Daoy (cell line): ENCODE measurements at regions not wholly inside any gene's neighbourhood (a gene's known extent, or its start where the extent isn't known, plus 50 kb on each side); places are given as distances from the start of the nearest gene placed in this dataset.
"Not testable (repeated sequence)": the region's sequence is repeated elsewhere in the genome, so short reads cannot be mapped to it uniquely, and the experiment has no call there.

Experiments
- DNase-seq: peaks from one replicate; pipeline ENCODE4 v3.0.0-alpha.2; 2015; ENCODE audit warnings: low read depth

DNA sequence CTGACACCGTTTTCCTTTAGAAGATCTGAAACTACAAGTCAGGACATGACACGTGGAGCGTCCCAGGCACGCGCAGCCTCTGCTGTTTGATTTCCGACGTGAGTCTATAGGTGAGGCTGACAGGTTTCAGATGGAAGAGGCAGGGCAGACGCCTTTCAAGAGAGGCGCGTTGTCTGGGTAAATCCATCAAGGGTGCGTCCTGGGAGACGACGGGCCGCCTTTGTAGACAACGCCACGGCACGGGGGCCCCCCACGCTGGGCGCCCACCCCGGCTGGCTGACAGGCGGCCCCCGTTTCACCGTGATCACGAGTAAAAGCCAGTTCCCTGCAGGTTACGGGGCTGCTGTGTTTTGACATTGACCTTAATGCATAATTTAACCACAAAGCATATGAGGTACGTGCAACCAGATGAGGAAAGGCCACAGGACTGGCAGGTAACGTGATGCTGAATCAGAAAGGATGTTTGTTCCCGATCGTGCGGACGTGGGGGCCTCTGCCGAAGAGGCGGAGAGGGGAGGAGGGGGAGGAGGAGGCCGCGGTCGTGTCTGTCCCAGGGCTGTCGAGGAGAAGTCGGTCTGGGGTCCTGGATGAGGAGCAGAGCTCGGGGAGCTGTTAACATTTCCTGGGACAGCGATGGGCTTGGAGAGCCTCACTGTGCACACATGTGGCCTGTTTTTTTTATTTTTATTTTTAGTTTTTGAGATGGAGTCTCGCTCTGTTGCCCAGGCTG lies 51.1 kb upstream of the PPP2R3B start:
- DNase-seq, result no peak

DNA sequence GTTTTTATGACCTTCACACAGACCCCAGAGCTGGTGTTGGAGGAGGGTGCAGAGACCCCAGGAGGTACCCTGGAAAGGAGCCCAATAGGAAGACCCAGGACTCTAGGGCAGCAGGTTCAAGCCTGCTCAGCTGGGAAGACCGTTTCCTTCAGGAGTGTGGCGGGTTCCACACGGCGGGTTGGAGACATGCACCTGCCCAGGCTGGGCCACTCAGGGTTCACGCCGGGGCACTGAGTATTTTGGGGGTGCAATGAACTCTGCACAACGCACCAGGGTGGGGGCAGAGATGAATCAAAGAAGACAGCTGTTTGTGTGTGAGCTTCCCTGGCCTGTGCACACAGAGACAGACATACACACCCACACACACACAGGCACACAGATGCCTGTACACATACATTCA lies 52.5 kb upstream of the PPP2R3B start:
- DNase-seq, result no peak

GRCh38 chrX:439719-440118 lies 53.0 kb upstream of the PPP2R3B start:
- DNase-seq, result no peak

DNA sequence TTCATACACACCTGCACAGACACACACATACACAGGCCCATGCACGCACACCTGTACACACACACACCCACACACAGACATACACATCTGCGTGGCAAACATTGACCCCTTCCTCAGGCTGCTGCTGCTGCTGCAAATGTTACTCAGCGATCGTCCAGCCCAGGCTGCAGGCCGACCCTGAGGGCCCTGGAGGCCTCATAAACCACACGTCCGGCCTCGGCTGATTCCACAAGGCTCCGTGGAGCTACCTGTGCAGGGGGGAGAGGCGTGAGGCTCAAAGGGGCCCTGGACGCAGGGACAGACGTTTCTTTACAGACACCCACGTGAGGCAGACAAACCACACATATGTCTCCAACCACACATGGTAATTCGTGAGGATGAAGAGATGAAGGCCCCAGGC lies 53.9 kb upstream of the PPP2R3B start:
- no peak for DNase-seq

DNA sequence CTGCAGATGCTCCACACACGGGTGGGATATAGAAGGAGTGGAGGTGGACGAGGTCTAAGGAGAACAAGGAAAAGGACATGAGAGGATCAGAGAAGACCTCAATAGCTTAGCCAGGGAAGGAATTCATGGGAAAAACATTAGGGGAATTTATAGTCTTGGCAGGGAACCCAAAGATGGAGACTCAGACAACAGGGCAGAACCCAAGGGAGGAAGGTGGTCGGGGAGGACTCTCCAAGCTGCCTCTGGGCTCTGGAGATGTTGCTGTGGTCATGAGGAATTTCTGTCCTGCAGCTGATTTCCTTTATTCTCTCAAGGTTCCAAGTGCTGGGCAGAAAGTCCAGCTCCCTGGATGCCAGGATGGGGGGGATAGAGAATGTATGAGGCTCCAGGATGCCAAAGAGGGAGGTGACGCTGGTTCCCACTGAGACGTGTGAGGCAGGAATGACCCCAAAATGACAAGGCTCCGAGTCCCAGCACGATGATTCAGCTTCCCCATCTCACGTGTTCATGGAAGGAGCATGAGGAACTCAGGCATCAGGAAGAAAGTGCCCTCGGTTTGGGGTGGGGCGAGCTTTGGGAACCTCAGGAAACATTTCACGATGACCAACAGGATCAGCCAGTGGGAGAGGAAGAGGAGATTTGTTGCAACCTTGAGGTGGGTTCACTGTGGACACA lies 57.0 kb upstream of the PPP2R3B start:
- no peak for DNase-seq

DNA sequence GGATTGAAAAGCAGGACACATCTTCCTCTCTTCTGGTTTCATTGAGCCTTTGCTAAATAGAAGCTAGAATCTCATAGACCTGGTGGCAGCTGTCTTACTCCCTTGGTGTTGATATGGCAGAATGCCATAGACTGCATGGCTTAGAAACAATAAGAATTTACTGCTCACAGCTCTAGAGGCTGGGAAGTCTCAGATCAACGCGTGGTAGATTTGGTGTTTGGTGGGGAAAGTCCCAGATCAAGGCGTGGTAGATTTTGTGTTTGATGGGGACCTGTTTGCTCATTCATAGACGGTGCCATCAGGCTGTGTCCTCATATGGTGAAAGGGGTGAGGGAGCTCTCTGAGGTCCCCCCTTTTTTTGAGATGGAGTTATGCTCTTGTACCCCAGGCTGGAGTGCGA lies 57.6 kb upstream of the PPP2R3B start:
- no peak for DNase-seq

GRCh38 chrX:445727-446126 lies 59.0 kb upstream of the PPP2R3B start:
- no peak for DNase-seq

DNA sequence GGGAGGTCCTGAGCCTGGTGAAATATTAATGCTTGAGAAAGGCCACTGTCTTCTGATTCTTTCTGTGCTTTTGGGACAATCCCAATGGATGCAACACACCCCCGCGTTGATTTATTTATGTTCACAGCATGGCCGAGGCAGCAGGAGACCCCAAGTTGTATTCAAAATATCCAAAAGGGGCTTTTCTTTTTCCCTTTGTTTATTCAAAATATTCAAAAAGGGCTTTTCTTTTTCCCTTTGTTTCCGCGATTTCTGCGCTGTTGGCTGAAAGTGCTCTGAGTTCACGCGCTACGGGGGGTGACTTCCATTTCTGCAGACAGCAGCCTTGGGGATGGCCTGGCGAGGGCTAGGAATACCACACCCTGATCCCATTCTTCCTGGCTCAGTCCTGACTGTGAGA lies 59.5 kb upstream of the PPP2R3B start:
- DNase-seq, result no peak

DNA sequence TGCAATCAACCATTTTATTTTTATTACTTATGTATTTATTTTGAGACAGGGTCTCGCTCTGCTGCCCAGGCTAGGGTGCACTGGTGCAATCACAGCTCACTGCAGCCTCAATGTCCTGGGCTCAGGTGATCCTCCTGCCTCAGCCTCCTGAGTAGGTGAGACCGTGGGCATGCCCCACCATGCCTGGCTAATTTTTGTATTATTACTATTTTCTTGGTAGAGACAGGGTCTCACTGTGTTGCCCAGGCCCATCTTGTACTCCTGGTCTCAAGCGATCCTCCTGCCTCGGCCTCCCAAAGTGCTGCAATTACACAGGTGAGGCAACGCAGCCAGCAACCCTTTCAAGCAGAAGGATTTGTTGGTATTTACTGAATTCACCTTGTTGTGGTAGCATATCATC lies 60.3 kb upstream of the PPP2R3B start:
- no peak for DNase-seq

DNA sequence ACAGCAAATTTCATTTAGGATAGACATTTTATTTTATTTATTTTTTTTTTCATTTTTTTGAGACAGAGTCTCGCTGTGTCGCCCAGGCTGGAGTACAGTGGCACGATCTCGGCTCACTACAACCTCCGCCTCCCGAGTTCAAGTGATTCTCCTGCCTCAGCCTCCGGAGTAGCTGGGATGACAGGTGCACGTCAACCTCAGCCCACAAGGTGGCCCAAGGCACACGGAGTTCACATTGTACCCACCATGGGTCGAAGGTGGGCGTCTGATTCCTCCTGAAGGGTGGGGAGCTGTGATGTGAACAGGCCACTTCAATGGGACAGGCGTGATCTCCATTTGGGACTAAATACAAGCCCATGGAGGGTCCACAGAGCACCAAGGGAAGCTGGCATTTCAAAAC lies 65.0 kb upstream of the PPP2R3B start:
- not testable (repeated sequence) for DNase-seq

DNA sequence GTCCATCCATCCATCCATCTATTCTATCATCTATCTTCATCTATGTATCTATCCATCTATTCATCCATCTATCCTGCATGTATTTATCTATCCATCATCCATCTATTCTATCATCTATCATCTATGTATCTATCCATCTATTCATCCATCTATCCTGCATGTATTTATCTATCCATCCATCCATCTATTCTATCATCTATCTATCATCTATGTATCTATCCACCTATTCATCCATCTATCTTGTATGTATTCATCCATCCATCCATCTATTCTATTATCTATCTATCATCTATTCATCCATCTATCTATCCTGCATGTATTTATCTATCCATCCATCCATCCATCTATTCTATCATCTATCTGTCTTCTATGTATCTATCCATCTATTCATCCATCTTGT lies 65.9 kb upstream of the PPP2R3B start:
- DNase-seq, result no peak

GRCh38 chrX:454514-454913 lies 67.8 kb upstream of the PPP2R3B start:
- not testable (repeated sequence) for DNase-seq

DNA sequence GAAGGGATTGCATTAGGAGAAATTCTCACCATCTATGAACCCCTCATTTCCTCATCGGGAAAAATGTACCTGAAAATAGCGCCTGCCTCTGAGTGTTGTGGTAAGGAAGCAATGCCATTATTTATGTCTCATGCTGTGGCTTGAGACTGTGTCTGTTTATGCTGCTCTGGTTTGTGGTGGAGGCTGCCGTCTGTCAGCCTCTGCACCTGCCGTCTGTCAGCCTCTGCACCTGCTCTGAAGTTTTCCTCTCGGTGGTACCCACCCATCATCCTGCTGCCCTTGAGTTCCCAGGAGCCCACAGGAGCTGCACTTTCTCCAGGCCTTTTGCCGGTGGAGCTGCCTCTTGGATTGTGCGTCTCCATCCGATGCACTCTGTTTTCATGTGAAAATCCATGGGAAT lies 68.5 kb upstream of the PPP2R3B start:
- DNase-seq, result no peak

DNA sequence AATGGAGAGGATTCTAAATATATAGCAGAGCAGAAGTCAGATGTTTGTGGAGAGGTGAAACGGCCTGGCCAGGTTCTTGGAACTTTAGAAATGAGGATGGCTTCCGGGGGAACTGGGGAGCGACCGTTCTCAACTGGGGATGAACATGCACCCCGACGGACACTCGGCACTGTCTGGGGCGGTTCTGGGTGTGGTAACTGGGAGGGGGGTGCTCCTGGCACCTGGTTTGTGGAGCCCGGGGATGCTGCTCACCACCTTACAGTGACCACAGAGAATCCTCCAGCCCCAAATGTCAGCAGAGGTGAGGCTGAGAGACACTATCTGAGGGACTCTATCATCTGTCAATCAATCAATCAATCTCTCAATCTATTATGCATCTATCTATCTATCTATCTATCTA lies 69.0 kb upstream of the PPP2R3B start:
- no peak for DNase-seq

DNA sequence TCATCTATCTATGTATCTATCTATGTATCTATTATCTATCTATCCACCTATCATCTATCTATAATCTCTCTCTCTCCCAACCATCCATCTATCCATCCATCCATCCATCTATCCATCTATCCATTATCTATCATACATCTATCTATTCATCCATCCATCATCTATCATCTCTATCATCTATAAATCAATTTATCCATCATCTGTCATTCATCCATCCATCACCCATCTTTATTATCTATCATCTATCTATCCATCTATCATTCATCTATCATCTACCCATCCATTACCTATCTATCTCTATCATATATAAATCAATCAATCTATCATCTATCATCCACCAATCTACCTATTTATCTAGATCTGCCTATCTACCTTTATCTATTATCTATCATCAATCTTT lies 69.4 kb upstream of the PPP2R3B start:
- DNase-seq, result no peak

- DNase-seq, result no peak
Measured at GRCh38 chrX:456551-457291, 70.0 kb upstream of the PPP2R3B start.

DNA sequence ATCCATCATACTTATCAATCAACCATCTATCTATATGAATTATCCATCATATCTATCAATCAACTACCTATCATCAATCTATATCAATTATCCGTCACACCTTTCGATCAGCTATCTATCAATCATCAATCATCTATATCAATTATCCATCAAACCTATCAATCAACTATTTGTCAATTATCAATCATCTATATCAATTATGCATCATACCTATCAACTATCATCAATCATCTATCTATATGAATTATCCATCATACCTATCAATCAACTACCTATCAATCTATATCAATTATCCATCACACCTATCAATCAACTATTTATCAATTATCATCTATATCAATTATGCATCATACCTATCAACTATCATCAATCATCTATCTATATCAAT lies 70.6 kb upstream of the PPP2R3B start:
- no peak for DNase-seq

GRCh38 chrX:458631-459061 lies 71.9 kb upstream of the PPP2R3B start:
- DNase-seq, result no peak

GRCh38 chrX:459611-460010 lies 72.9 kb upstream of the PPP2R3B start:
- DNase-seq, result no peak

DNA sequence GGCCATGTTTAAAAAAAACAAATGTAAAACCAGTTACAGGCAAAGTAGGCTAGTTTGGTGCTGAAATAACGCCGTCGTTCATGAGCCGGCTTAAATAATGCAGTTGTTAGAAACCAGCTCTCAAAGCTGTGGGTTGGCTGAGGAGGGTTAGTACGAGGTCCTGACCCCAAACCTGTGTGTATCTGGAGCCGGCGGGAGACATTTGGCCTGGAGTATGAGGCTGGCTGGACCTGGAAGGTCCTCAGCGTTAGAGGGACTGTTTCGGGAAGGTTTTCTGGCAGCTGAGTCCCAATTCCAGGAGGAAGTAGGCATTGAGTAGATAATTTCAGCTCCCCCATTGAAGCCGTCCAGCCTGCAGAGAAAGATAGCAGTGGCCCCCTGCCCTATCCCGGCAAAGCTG lies 73.4 kb upstream of the PPP2R3B start:
- no peak for DNase-seq

GRCh38 chrX:460823-461640 lies 74.3 kb upstream of the PPP2R3B start:
- no peak for DNase-seq

- no peak for DNase-seq
Measured at GRCh38 chrX:462853-463252, 76.1 kb upstream of the PPP2R3B start.
